ENCODE measurements at regions not wholly inside any gene's neighbourhood (a gene's known extent, or its start where the extent isn't known, plus 50 kb on each side); places are given as distances from the start of the nearest gene placed in this dataset.

GRCh38 chr2:217049422-217049821 is 189.6 kb upstream of the TNP1 start:
- TF ChIP-seq, protein P1, sequence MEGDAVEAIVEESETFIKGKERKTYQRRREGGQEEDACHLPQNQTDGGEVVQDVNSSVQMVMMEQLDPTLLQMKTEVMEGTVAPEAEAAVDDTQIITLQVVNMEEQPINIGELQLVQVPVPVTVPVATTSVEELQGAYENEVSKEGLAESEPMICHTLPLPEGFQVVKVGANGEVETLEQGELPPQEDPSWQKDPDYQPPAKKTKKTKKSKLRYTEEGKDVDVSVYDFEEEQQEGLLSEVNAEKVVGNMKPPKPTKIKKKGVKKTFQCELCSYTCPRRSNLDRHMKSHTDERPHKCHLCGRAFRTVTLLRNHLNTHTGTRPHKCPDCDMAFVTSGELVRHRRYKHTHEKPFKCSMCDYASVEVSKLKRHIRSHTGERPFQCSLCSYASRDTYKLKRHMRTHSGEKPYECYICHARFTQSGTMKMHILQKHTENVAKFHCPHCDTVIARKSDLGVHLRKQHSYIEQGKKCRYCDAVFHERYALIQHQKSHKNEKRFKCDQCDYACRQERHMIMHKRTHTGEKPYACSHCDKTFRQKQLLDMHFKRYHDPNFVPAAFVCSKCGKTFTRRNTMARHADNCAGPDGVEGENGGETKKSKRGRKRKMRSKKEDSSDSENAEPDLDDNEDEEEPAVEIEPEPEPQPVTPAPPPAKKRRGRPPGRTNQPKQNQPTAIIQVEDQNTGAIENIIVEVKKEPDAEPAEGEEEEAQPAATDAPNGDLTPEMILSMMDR (IDR thresholded peaks at IDR 0.05; ENCODE audit: low read depth, low read length, poor library complexity, severe bottlenecking) = no peak
- no peak for TF ChIP-seq EZH2phosphoT487 (IDR thresholded peaks at IDR 0.05; ENCODE audit: borderline replicate concordance, low read length)

Data from DOHH2 (cell line).